Left lung (tissue), 4 donors: ENCODE measurements at regions not wholly inside any gene's neighbourhood (a gene's known extent, or its start where the extent isn't known, plus 50 kb on each side); places are given as distances from the start of the nearest gene placed in this dataset.

Experiments used
- ATAC-seq: fragments of 200-7000 bp; cut with Tn5 transposase; one replicate; pipeline ENCODE4 v1.9.1; 2020; ENCODE audit warnings: moderate library complexity
- DNase-seq, 4 donors: peaks; one replicate each; pipeline ENCODE4 v3.0.0-alpha.2; 2013 to 2020
- H3K27ac ChIP-seq, 2 donors: fragments of 200-600 bp; sonication (generic) in 1 of 2; one replicate each; pipeline versions ENCODE4 v1.5.0 to v1.8.0; 2020 to 2021
- H3K27me3 ChIP-seq, 2 donors: fragments of 200-600 bp; sonication (generic) in 1 of 2; one replicate each; pipeline versions ENCODE4 v1.5.0 to v1.8.0; 2020 to 2021
- H3K36me3 ChIP-seq, 2 donors: fragments of 200-600 bp; sonication (generic) in 1 of 2; one replicate each; pipeline versions ENCODE4 v1.5.0 to v1.8.0; 2020 to 2021
- H3K4me1 ChIP-seq, 2 donors: fragments of 200-600 bp; one replicate each; pipeline ENCODE4 v1.8.0; 2021
- H3K4me3 ChIP-seq, 2 donors: fragments of 200-600 bp; sonication (generic) in 1 of 2; one replicate each; pipeline versions ENCODE4 v1.5.0 to v1.8.0; 2020 to 2021; ENCODE audit warnings: mild to moderate bottlenecking in 1 of 2
- H3K9me3 ChIP-seq, 2 donors: fragments of 200-600 bp; sonication (generic) in 1 of 2; one replicate each; pipeline versions ENCODE4 v1.5.0 to v1.8.0; 2020 to 2021
- CTCF ChIP-seq, 2 donors: fragments of 200-600 bp; sonication (generic) in 1 of 2; IDR thresholded peaks; one replicate each; pipeline versions ENCODE4 v1.5.0 to v1.8.0; 2021; ENCODE audit warnings: antibody characterized with exemption in 2 of 2
- intact Hi-C, 2 donors: fragments of 100-400 bp; cut with DNase I; formaldehyde crosslinking; loops; one replicate each; pipeline versions ENCODE4 v1.11.2 to v1.14.2; 2022
- donor health status: DM: no; HTN: yes; CAD: no.
- donor health status: DM: no; HTN: no; CAD: no.

- ATAC-seq (no peak), DNase-seq (no peak)
- no peak for TF ChIP-seq CTCF (IDR thresholded peaks at IDR 0.05)
- Histone ChIP-seq H3K27me3 (no peaks in the 10 kb centered on the region), H3K36me3 (no peaks in the 10 kb centered on the region), H3K27ac (no peak overlapping the region), H3K4me3 (no peak overlapping the region), H3K4me1 (peaks cover 0 to 4% of the 10 kb centered on the region in 2 donors), H3K9me3 (no peaks in the 10 kb centered on the region)
- intact Hi-C loops, result no loop called here
These were observed 146.2 kb downstream of the PLPP3 start for GRCh38 chr1:56433056-56433577.

DNA sequence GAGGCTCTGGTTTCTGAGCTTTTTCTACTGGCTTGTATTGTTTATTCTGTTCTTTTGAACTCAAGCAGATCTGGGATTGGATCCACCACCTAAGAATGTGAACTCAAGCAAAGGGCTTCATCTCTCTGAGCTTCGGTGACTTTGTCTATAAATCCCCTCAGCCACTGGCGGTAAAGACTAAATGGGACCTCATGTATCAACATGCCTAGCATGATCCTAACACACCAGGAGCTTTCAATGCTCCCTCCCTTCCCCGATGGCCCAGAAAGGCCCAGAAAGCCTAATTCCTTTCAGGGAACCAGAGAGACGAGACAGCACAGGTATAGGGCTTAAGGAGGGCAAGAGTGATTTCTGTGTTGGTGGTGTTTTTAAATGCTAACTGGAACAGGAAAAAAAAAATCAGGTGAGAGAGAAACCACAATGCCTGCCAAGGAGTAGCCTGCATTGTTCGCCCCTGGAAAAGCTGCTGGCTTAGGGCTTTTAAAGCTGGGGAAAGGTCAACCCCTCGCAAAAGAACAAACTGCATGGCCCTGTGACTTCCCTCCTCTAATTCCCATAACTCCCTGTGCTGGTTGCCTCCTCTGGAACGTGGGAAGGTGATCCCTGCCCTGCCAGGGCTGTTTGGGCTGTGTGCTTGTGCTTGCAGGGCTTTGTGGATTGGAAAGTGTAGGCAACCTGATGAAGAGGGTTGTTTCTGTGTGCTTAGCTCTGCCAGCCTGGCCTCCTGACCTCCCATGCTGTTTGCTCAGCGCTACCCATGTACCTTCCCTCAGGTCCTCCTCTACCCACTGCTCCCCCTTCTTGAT, 147.0 kb downstream of the PLPP3 start:
- TF ChIP-seq CTCF (IDR thresholded peaks at IDR 0.05), result no peak
- H3K4me1 ChIP-seq, result peaks cover 0 to 4% of the 10 kb centered on the region in 2 donors
- H3K9me3 ChIP-seq, result no peaks in the 10 kb centered on the region
- H3K36me3 ChIP-seq, result no peaks in the 10 kb centered on the region
- DNase-seq (no peak), ATAC-seq (no peak)
- no peak overlapping the region for H3K4me3 ChIP-seq
- H3K27ac ChIP-seq, result no peak overlapping the region
- H3K27me3 ChIP-seq, result no peaks in the 10 kb centered on the region
- intact Hi-C loops, result no loop called here

- H3K36me3 ChIP-seq, result no peaks in the 10 kb centered on the region
- DNase-seq, result no peak
- TF ChIP-seq CTCF (IDR thresholded peaks at IDR 0.05), result no peak
- H3K27ac ChIP-seq, result no peak overlapping the region
- H3K4me3 ChIP-seq, result no peak overlapping the region
- H3K9me3 ChIP-seq, result no peaks in the 10 kb centered on the region
- ATAC-seq, result no peak
- H3K4me1 ChIP-seq, result peaks cover 0 to 17% of the 10 kb centered on the region in 2 donors
- H3K27me3 ChIP-seq, result no peaks in the 10 kb centered on the region
- intact Hi-C loops, result no loop called here
These were observed 149.1 kb downstream of the PLPP3 start for GRCh38 chr1:56430141-56430839.

DNA sequence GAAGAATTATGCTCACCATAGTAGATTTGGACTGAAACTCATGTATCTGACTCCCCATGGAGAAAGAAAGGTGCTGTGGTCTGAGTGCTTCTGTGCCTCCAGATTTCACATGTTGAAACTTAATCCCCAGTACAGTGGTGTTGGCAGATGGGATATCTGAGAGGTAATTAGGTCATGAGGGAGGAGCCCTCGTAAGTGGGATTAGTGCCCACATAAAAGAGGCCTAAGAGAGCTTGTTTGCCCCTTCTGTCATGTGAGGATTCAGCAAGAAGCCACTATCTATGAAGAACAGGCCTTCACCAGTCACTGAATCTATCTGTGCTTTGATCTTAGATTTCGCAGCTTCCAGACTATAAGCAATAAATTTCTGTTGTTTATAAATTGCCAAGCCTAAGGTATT, 150.1 kb downstream of the PLPP3 start:
- intact Hi-C loops, result no loop called here
- no peak overlapping the region for H3K4me3 ChIP-seq
- ATAC-seq (no peak), DNase-seq (no peak)
- no peaks in the 10 kb centered on the region for H3K9me3 ChIP-seq
- H3K27me3 ChIP-seq, result no peaks in the 10 kb centered on the region
- no peak for TF ChIP-seq CTCF (IDR thresholded peaks at IDR 0.05)
- H3K36me3 ChIP-seq, result no peaks in the 10 kb centered on the region
- no peak overlapping the region for H3K27ac ChIP-seq
- peaks cover 0 to 26% of the 10 kb centered on the region in 2 donors for H3K4me1 ChIP-seq
